CD14-positive monocyte (primary cell): ENCODE measurements at regions not wholly inside any gene's neighbourhood (a gene's known extent, or its start where the extent isn't known, plus 50 kb on each side); places are given as distances from the start of the nearest gene placed in this dataset.

Source experiments
- DNase-seq, 3 donors: peaks; one replicate each; pipeline ENCODE4 v3.0.0-alpha.2; 2011 to 2022
- H2AFZ ChIP-seq: 2 replicates; pipeline ENCODE4 v1.6.0; 2012; ENCODE audit warnings: mild to moderate bottlenecking, low read depth, low read length, inconsistent platforms; ENCODE audit not compliant: insufficient read depth, poor library complexity, severe bottlenecking
- H3K27ac ChIP-seq, 2 donors: 1 replicate in 1 of 2; 2 replicates in 1 of 2; pipeline ENCODE4 v1.5.1; 2012 to 2013; ENCODE audit warnings: low read length in 2 of 2, control low read depth in 1 of 2, inconsistent platforms in 1 of 2, low read depth in 1 of 2, mild to moderate bottlenecking in 1 of 2
- H3K27me3 ChIP-seq, 2 donors: one replicate each; pipeline versions ENCODE4 v1.6.0 to v1.6.1; 2011 to 2013; ENCODE audit warnings: low read length in 2 of 2; ENCODE audit not compliant: control insufficient read depth in 2 of 2, insufficient read depth in 2 of 2
- H3K36me3 ChIP-seq, 2 donors: replicated peaks in 1 of 2; 1 replicate in 1 of 2; 2 replicates in 1 of 2; pipeline versions ENCODE4 v1.5.1 to v1.6.1; 2012 to 2013; ENCODE audit warnings: low read length in 2 of 2, control low read depth in 1 of 2, inconsistent platforms in 1 of 2, mild to moderate bottlenecking in 1 of 2; ENCODE audit not compliant: insufficient read depth in 2 of 2, control insufficient read depth in 1 of 2
- H3K4me1 ChIP-seq, 2 donors: 1 replicate in 1 of 2; 2 replicates in 1 of 2; pipeline versions ENCODE4 v1.5.1 to v1.6.1; 2012 to 2013; ENCODE audit warnings: low read length in 2 of 2, control low read depth in 1 of 2, inconsistent platforms in 1 of 2, mild to moderate bottlenecking in 1 of 2, moderate library complexity in 1 of 2; ENCODE audit not compliant: insufficient read depth in 2 of 2, control insufficient read depth in 1 of 2
- H3K4me2 ChIP-seq: replicated peaks from 2 replicates; pipeline ENCODE3; 2012; ENCODE audit warnings: low read length, moderate library complexity, mild to moderate bottlenecking; ENCODE audit not compliant: poor library complexity, severe bottlenecking; ENCODE audit errors: extremely low read depth
- H3K4me3 ChIP-seq, 3 experiments: fragments of 200-600 bp in 1 of 3; sonication (generic) in 1 of 3; replicated peaks in 1 of 3; 1 replicate in 2 of 3; 2 replicates in 1 of 3; pipeline ENCODE4 v1.5.1; 2011 to 2013; ENCODE audit warnings: low read length in 3 of 3, mild to moderate bottlenecking in 3 of 3, control low read depth in 2 of 3, low read depth in 2 of 3, inconsistent platforms in 1 of 3, moderate library complexity in 1 of 3
- H3K79me2 ChIP-seq: 2 replicates; pipeline ENCODE4 v1.6.0; 2012; ENCODE audit warnings: mild to moderate bottlenecking, control low read depth, inconsistent platforms, low read length, moderate library complexity; ENCODE audit not compliant: insufficient read depth
- H3K9ac ChIP-seq: 2 replicates; pipeline ENCODE4 v1.6.0; 2017; ENCODE audit warnings: low read length, mild to moderate bottlenecking; ENCODE audit not compliant: insufficient read depth, poor library complexity, severe bottlenecking
- H3K9me3 ChIP-seq, 2 donors: replicated peaks in 1 of 2; 1 replicate in 1 of 2; 2 replicates in 1 of 2; pipeline versions ENCODE4 v1.5.1 to v1.6.1; 2012 to 2013; ENCODE audit warnings: low read length in 2 of 2, control low read depth in 1 of 2; ENCODE audit not compliant: control insufficient read depth in 1 of 2, insufficient read depth in 1 of 2
- H4K20me1 ChIP-seq: 2 replicates; pipeline ENCODE4 v1.6.0; 2012; ENCODE audit warnings: mild to moderate bottlenecking, low read length, control low read depth, moderate library complexity; ENCODE audit not compliant: insufficient read depth
- H3K27ac Mint-ChIP-seq, 7 donors: one replicate each; pipeline ENCODE4 v1.8.0; 2020; ENCODE audit warnings: mild to moderate bottlenecking in 7 of 7, mixed read lengths in 7 of 7, moderate library complexity in 6 of 7, inconsistent platforms in 2 of 7
- H3K27me3 Mint-ChIP-seq, 3 donors: one replicate each; pipeline ENCODE4 v1.8.0; 2021 to 2022; ENCODE audit warnings: low read depth in 3 of 3, mild to moderate bottlenecking in 3 of 3, mixed read lengths in 3 of 3, moderate library complexity in 3 of 3, inconsistent platforms in 1 of 3
- H3K36me3 Mint-ChIP-seq, 2 donors: one replicate each; pipeline ENCODE4 v1.8.0; 2020; ENCODE audit warnings: mixed read lengths in 2 of 2, inconsistent platforms in 1 of 2, mild to moderate bottlenecking in 1 of 2
- H3K4me1 Mint-ChIP-seq: one replicate; pipeline ENCODE4 v1.8.0; 2020; ENCODE audit warnings: mild to moderate bottlenecking, mixed read lengths
- H3K4me3 Mint-ChIP-seq, 2 donors: one replicate each; pipeline ENCODE4 v1.8.0; 2020; ENCODE audit warnings: mild to moderate bottlenecking in 2 of 2, mixed read lengths in 2 of 2, moderate library complexity in 1 of 2
- H3K9me3 Mint-ChIP-seq, 7 donors: one replicate each; pipeline ENCODE4 v1.8.0; 2020 to 2022; ENCODE audit warnings: mixed read lengths in 7 of 7, mild to moderate bottlenecking in 6 of 7, moderate library complexity in 6 of 7, inconsistent platforms in 2 of 7
- CTCF ChIP-seq: fragments of 200-600 bp; IDR thresholded peaks from one replicate; pipeline ENCODE4 v1.8.0; 2022; ENCODE audit warnings: antibody characterized with exemption, mild to moderate bottlenecking
- WGBS: methylation state at CpG from one replicate; pipeline ENCODE4 v1.1.5; 2013; ENCODE audit warnings: missing lambda C conversion rate; ENCODE audit not compliant: insufficient coverage; 5-methylcytosine and 5-hydroxymethylcytosine counted together
- intact Hi-C, 2 donors: fragments of 100-400 bp; cut with micrococcal nuclease; formaldehyde crosslinking; loops; one replicate each; pipeline versions ENCODE4 v1.15.0 to v1.15.1; 2023

- H4K20me1 ChIP-seq, result no peaks in the 10 kb centered on the region
- H3K9me3 Mint-ChIP-seq, result peaks cover 0 to 2% (median 0%) of the 10 kb centered on the region in 7 donors
- no peak overlapping the region for H3K27ac ChIP-seq
- H3K4me2 ChIP-seq, result no peak overlapping the region
- H3K36me3 ChIP-seq, result no peaks in the 10 kb centered on the region
- H3K27ac Mint-ChIP-seq, result no peak overlapping the region
- H3K9ac ChIP-seq, result no peak overlapping the region
- WGBS, result no CpG with 5 or more reads among the region's 2 CpGs
- H3K9me3 ChIP-seq, result no peaks in the 10 kb centered on the region
- TF ChIP-seq CTCF, result no peak
- H3K79me2 ChIP-seq, result no peaks in the 10 kb centered on the region
- H2AFZ ChIP-seq, result no peak overlapping the region
- H3K4me1 ChIP-seq, result no peaks in the 10 kb centered on the region
- intact Hi-C loops, result no loop called here
- H3K4me3 Mint-ChIP-seq, result no peak overlapping the region
- H3K4me3 ChIP-seq, result no peak overlapping the region
- no peaks in the 10 kb centered on the region for H3K4me1 Mint-ChIP-seq
- H3K27me3 Mint-ChIP-seq, result peaks cover 0 to 2% (median 1%) of the 10 kb centered on the region in 3 donors
- H3K36me3 Mint-ChIP-seq, result no peaks in the 10 kb centered on the region
- DNase-seq, result no peak
- no peaks in the 10 kb centered on the region for H3K27me3 ChIP-seq
Observed at GRCh38 chr12:24500831-24501230, 448.1 kb downstream of the BCAT1 start.

- H3K27ac ChIP-seq, result no peak overlapping the region
- Mint-ChIP-seq H3K27ac (no peak overlapping the region), H3K9me3 (peaks cover 0 to 2% (median 0%) of the 10 kb centered on the region in 7 donors), H3K36me3 (no peaks in the 10 kb centered on the region), H3K27me3 (peaks cover 0 to 2% (median 1%) of the 10 kb centered on the region in 3 donors), H3K4me1 (no peaks in the 10 kb centered on the region), H3K4me3 (no peak overlapping the region)
- intact Hi-C loops, result no loop called here
- H2AFZ ChIP-seq, result no peak overlapping the region
- no peaks in the 10 kb centered on the region for H3K4me1 ChIP-seq
- no peak overlapping the region for H3K9ac ChIP-seq
- no peaks in the 10 kb centered on the region for H3K27me3 ChIP-seq
- DNase-seq, result no peak
- WGBS, result 60% methylated on average over 1 of the region's 4 CpGs
- no peak overlapping the region for H3K4me2 ChIP-seq
- H3K9me3 ChIP-seq, result no peaks in the 10 kb centered on the region
- no peaks in the 10 kb centered on the region for H3K79me2 ChIP-seq
- no peak overlapping the region for H3K4me3 ChIP-seq
- no peak for TF ChIP-seq CTCF
- no peaks in the 10 kb centered on the region for H3K36me3 ChIP-seq
- no peaks in the 10 kb centered on the region for H4K20me1 ChIP-seq
Observed at GRCh38 chr12:24500421-24500820, 448.5 kb downstream of the BCAT1 start.
